Hematopoietic multipotent progenitor cell treated with erythropoietin and hydrocortisone succinate and interleukin-3 and kit ligand, for 4 days (in vitro differentiated cells): ENCODE measurements at regions not wholly inside any gene's neighbourhood (a gene's known extent, or its start where the extent isn't known, plus 50 kb on each side); places are given as distances from the start of the nearest gene placed in this dataset.
"Not testable (repeated sequence)": the region's sequence is repeated elsewhere in the genome, so short reads cannot be mapped to it uniquely, and the experiment has no call there.

ENCODE experiments used
- DNase-seq: peaks from one replicate; pipeline ENCODE4 v3.0.0-alpha.2; 2015

DNA sequence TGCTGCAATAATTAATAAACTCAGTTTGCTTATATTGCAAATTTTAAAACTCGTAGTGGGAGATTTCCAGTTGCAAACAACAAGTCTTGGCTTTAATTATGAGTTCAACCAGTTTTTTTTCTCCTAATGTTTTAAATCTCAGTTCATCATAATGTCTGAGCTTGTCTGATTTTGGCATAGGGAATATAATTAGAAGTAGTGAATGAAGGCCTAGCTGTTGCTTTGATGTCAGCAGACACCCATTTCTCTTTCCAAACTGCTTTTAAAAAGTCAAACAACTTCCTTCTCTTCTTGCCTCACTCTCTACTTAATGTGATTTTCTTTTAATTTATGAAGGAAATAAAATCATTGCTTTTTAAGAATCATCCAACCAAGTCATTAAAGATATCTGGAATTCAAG lies 1462.1 kb downstream of the DPP10 start:
- no peak for DNase-seq

- no peak for DNase-seq
Observed at GRCh38 chr2:115908731-115909130, 1466.3 kb downstream of the DPP10 start.

- DNase-seq, result peak; percentile 0
Observed at GRCh38 chr2:115910270-115910669, 1467.8 kb downstream of the DPP10 start.

- DNase-seq, result no peak
Observed at GRCh38 chr2:115913921-115914320, 1471.5 kb downstream of the DPP10 start.

GRCh38 chr2:115921541-115921940 lies 1479.1 kb downstream of the DPP10 start:
- DNase-seq, result no peak

DNA sequence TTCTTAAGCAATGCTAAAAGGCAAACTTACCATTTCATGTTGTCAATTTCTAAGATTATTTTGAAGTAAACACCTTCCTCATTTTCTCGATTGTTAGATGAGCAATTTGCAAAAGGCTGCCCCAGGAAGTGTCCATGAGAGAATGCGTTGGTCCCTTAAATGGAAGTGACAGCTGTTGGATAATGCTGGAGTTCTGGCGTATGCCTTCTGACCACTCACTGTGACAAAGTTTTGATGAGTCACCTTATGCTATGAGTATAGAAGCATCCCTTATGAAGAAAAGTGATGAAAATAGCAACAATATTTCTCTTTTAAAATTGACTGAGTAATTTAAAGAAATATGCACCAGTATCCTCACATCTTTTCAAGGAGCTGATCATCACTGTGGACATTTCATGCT lies 1497.5 kb downstream of the DPP10 start:
- no peak for DNase-seq

- DNase-seq, result no peak
Observed at GRCh38 chr2:115942800-115943199, 1500.4 kb downstream of the DPP10 start.

DNA sequence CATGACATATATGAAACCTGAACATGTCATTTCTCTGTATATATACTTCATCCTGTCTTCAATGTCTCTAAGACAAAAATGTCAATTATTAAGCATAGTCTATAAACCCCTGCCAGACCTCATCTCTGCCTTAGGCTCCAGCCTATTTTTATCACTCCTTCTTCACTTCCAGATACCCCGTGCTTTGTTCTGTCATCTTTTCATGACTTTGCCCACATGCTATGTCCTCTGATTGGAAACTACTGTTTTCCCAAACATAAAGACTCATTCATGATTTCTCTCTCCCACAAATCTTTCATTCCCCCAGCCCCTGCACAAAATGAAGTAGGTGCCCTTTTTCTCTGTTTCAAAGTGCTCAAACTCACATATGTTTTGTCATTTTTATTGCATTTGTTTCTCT lies 1503.9 kb downstream of the DPP10 start:
- DNase-seq, result no peak

- no peak for DNase-seq
Observed at GRCh38 chr2:115946891-115947290, 1504.5 kb downstream of the DPP10 start.

DNA sequence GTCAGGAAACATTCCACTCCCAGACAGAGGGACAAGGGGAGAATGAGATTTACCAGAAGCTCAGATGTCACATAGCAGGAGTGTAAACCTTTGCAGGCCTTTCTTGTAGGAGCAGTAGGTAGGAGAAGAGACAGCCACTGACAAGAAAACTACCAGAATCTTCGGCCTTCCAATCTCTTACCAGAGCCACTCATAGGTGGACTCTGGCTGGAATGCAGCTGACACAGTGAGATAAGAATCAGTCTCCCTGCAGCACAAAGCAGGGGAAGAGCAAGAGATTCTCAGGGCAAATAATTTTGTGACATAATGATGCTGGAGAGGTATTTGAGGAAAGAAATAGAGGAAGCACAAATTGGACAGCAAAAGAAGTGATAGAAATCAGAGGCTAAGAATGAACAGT lies 1534.5 kb downstream of the DPP10 start:
- DNase-seq, result no peak

DNA sequence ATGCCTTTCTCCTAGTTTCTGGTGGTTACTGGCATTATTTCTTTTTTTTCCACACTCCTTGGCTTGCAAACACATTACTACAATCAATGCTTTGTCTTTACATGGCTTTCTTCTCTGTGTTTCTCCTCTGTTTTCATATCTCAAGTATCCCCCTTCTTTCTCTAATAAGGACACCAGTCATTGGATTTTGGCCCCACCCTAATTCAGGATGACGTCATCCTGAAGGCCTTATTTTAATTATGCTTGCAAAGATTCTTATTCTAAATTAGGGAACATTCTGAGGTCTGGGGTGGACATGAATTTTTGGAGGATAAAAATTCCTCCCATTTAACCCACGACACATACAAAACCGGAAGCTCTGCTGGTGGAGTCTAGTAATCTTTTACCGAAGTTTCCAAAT lies 1556.6 kb downstream of the DPP10 start:
- no peak for DNase-seq

GRCh38 chr2:116023026-116023425 lies 1580.6 kb downstream of the DPP10 start:
- no peak for DNase-seq

GRCh38 chr2:116038758-116039157 lies 1596.3 kb downstream of the DPP10 start:
- DNase-seq, result not testable (repeated sequence)

GRCh38 chr2:116042530-116042929 lies 1600.1 kb downstream of the DPP10 start:
- DNase-seq, result no peak

DNA sequence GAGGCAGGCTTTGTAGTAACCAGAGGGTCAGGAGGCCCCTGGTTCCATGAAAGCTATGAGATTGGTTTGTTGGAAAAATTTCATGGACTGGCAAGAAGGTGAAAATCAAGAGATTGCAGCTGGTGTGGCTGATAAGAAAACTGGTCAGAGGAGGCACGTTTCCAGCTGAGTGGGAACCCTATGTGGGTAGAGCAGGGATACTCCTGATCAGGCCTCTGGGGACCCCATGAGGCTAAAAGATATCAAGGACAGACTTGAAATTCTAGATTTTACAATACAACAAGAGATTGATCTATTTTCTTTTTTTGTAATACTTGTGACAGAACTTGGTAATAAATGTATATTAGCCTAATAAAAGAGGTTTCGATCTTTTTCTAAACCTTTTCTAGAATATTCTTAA lies 1615.1 kb downstream of the DPP10 start:
- DNase-seq, result peak; percentile 1

DNA sequence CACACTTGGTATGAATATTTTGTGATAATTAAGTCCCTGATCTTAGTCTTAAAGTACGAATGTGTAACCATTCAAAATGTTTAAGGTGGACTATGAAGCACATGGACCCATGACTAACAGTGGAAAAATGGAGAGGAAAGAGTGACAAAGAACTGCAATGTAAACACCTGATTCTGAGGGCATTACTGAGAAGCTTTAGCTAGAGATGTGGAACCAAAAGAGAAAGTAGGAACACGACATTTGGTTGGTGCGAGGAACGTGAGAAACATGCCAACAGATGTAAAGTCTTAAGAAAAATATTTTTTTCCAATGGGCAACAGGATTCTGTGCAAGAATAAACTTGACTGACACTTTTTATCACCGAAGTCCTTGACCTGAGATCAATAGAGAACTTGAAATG lies 1618.6 kb downstream of the DPP10 start:
- no peak for DNase-seq

DNA sequence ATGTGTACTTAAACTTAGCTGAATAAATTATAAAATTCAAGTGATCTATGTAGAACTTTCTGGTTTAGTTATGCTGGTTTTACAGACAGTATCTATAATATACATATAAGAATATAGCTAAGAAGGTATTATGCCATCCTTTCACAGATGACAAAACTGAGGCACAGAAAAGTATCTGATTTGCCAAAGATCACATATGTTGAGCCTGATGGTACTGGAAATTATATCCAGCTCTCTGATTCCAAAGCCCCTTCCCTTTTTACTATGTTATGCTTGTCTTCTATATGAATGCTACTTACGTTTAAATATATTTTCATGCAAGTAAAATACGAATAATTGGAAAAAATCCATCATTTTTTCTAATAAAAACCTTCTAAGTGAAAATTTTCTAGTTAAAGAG lies 1631.3 kb downstream of the DPP10 start:
- no peak for DNase-seq

GRCh38 chr2:116074161-116074560 lies 1631.7 kb downstream of the DPP10 start:
- DNase-seq, result no peak

DNA sequence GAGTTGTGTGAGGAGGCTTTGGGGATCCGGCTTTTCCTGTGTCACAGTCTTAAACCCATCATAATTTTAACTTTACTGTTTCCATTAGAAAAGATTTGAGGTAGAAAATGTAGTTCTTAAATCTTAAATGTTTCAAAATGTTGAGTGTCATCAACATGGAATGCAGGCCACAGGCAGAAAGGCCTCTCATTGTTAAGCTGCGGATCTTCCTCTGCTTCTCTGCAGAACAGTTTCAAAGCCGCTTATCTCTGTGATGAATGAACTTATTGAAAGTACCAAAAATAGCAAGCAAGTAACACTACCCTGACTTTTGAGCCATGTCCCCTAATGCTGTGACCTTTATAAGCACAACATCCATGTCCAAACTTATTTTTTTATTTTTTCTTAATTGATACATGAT lies 1645.8 kb downstream of the DPP10 start:
- no peak for DNase-seq

DNA sequence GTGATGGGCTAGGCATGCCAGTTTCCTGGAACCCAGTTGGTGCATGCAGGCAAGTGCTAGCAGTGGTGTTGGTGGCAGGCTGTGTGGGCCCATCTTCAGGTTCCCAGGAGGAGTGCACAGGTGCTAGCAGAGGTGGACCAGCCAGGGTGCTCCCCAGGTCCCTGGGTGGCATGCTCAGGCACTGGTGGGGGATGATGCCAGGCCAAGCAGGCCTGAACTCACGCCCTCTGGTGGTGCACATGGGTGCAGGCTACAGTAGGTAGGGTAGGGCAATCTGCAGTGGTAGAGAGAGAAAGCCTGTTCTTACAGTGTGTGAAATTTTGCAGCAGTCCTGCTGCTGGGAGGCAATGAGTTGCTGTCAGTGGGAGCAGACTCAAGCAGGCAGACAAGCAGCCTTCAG lies 1651.8 kb downstream of the DPP10 start:
- DNase-seq, result no peak

GRCh38 chr2:116095636-116096035 lies 1653.2 kb downstream of the DPP10 start:
- no peak for DNase-seq

GRCh38 chr2:116098049-116098448 lies 1655.6 kb downstream of the DPP10 start:
- DNase-seq, result no peak

DNA sequence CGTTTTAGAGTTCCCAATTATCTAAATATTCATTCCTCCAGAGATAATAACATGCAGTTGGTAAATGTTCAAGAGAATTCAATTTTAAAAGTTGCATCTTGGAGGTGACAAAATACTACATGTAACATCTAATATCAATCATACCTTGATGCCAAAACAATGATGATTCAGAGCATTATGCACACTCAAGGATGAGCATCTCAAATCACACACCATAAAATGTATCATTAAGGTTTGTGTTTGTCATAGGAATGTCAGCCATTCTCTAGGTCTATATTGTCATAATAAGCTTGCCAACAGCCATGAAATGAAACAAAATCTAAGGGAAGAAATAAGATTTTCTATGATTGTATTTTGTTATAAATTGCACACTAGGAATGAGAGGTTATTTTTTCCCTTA lies 1667.0 kb downstream of the DPP10 start:
- DNase-seq, result no peak

DNA sequence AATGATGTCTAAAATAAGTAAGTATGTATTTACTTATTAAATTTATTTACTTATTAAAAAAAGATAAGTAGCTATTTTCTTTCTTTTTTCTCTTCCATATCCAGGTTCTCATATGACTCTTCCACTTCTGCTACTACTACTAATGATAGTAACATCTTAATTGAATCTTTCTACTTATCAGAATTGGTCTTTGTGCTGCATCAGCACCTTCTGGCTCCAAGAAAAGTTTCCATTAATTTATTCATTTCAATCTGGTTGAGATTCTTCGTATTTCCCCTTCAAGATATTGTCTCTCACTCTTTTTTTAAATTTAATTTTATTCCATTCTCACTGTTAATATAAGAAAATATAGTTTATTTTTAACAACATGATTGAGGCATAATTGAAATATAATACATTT lies 1675.4 kb downstream of the DPP10 start:
- no peak for DNase-seq

DNA sequence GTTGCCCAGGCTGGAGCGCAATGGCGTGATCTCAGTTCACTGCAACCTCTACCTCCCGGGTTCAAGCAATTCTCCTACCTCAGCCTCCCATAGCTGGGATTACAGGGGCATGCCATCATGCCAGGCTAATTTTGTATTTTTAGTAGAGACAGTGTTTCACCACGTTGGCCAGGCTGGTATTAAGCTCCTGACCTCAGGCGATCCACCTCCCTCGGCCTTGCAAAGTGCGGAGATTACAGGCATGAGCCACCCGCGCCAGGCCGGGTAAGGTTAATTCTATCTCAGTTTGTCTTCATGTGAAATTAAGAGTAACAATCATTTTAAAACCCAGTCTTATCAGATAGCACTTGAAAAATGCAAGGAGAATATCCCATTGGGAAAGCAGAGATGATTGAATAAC lies 1681.7 kb upstream of the DDX18 start:
- no peak for DNase-seq

DNA sequence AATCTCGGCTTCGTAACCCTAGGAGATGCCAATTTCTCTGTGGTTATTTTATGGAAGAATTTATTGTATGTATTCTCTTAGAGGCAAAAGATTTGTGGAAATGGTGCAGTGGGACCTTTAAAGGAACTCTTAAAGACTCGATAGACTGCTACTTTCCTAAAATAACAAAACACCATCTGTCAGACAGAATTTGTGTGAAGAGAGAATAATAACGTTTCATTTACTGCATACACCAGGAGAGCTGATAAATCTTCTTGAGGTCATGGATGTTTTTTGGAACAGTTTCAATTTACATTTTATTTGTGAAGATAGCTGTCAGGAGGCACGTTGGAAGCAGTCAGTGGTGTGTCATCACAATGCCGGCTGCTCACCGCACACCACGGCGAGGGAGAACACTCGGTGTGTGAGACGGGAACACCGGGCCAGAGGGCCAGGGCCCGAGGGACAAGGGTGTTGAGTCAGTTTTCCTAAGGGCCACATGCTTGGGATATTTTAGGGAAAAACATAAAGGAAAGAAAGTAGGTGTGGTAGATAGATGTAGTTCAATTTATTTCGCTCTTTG lies 1681.0 kb upstream of the DDX18 start:
- no peak for DNase-seq
